Ramos (cell line): ENCODE measurements at regions not wholly inside any gene's neighbourhood (a gene's known extent, or its start where the extent isn't known, plus 50 kb on each side); places are given as distances from the start of the nearest gene placed in this dataset.

ENCODE experiments used
- in situ Hi-C: fragments of 300-500 bp; cut with MboI; formaldehyde crosslinking; loops from one replicate; pipeline ENCODE4 v1.14.3; 2022; ENCODE audit warnings: low sequenced_read_pairs; ENCODE audit not compliant: unreplicated experiment

GRCh38 chr16:22674832-22675191, 139.2 kb upstream of the HS3ST2 start:
- in situ Hi-C loops = no loop called here

- in situ Hi-C loops = no loop called here
Measured at GRCh38 chr16:22675745-22676540, 138.0 kb upstream of the HS3ST2 start.

GRCh38 chr16:22677024-22677830, 136.7 kb upstream of the HS3ST2 start:
- in situ Hi-C loops = no loop called here

DNA sequence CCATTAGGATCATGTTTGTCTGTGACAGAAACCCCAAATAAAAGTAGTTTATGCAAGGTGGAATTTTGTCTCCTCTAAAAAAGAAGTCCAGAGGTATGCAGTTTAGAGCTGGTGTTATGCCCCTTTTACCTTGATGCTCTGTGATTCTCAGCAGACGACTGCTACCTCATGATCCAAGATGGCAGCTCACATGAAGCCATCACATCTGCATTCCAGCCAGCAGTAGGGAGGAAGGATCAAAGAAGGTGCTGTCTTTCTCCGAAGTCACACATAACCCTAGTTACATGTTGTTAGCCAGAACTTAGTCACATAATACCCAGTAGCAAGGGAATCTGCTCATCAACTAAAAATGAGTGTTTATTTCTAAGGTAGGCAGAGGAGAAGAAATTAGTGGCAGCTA, 135.7 kb upstream of the HS3ST2 start:
- in situ Hi-C loops = no loop called here

DNA sequence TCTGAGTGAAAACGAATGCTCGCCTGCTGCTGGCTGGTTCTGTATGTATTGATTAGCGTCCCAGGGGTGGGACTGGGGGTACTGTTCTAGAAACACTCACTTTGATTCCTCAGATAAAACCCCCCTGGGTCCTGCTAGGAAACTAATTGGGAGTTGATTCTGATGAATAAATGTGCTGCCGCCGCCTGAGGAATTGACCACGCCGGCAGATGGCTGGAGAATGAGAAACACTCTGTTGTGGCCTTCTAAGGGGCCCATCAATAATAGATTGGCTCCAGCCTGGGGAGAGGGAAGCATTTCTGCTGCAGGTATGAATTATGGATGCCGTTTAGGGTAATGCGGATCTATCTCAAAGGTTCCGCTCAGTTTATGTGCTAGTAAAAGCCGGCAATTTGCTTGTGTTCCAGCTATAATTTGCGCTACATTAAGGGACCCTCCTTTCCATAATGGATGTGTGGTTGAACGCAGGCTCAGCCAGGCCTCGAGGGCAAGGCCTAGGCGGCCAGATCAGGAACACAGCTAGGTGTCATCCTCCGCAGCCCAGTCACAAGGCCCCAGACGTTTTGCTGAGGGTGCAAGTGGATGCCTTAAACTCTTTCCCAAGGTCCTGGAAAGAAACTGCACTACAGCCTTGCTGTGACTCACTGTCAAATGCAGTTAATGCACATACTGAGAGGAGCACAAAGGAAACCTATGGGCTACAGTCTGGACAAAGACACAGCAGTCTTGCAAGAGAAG, 132.2 kb upstream of the HS3ST2 start:
- in situ Hi-C loops = no loop called here

GRCh38 chr16:22683258-22683657, 130.7 kb upstream of the HS3ST2 start:
- in situ Hi-C loops = no loop called here

GRCh38 chr16:22683730-22684573, 130.0 kb upstream of the HS3ST2 start:
- in situ Hi-C loops = no loop called here

GRCh38 chr16:22684574-22685458, 129.1 kb upstream of the HS3ST2 start:
- in situ Hi-C loops = no loop called here

DNA sequence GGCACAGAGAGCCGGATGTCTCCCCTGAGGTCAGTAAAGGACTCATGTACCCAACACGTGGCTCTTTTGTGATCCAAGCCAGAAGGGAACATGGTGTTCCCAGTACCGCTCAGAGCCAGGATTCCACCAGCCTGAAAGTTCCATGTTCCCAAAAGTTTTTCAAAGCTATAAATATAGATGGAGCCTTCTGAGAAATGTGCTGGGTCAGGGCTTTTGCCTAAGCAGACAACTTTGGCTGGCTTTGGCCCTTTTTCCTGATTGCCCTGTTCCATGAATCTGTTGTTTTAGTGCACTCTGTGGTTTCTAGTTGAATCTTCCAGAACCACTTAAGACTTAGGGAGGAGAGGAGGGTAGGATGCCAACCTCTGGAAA, 128.5 kb upstream of the HS3ST2 start:
- in situ Hi-C loops = no loop called here

- in situ Hi-C loops = no loop called here
Measured at GRCh38 chr16:22687031-22687530, 126.9 kb upstream of the HS3ST2 start.

GRCh38 chr16:22688463-22688862, 125.5 kb upstream of the HS3ST2 start:
- in situ Hi-C loops = no loop called here

- in situ Hi-C loops = no loop called here
Measured at GRCh38 chr16:22688930-22689329, 125.0 kb upstream of the HS3ST2 start.

DNA sequence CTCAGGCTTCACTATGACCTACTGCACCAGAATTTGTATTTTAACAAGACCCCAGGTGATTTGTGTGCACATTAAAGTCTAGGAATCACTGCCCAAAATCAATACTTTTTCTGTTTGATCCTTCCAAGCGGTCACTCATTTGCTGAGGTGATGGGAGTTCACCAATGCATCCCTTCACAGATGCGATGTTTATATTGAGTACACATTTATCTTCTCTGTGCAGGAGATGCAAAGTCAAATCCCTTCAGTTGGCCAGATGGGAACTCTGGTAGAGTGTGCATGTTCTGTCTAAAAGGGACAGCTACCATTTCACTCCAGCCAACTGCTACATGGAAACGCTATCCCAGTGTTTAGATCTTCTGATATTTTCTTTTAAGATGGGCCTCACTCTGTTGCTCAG, 122.6 kb upstream of the HS3ST2 start:
- in situ Hi-C loops = loop anchor here (10.0 kb wide), 1 partner anchor 1357 kb away; no protein-coding TSS in a partner anchor

DNA sequence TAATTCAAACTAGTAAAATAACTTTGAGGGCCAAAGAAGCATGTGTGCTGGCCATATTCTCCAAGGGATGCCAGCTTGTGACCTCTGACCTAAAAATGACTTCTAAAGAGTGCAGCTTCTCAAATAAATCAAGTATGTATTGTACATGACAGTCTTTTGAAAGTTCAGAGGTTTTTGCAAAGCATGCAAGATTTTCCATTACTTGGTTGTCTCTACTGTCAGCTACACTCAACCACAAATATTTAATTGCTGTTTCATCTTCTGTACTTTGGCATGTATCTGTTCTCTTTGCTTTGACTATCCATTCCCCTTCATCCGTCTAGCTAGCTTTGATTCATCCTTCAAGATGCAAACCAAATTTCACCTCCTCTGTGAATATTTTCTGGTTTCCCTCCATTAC, 121.9 kb upstream of the HS3ST2 start:
- in situ Hi-C loops = loop anchor here (10.0 kb wide), 1 partner anchor 1357 kb away; no protein-coding TSS in a partner anchor

DNA sequence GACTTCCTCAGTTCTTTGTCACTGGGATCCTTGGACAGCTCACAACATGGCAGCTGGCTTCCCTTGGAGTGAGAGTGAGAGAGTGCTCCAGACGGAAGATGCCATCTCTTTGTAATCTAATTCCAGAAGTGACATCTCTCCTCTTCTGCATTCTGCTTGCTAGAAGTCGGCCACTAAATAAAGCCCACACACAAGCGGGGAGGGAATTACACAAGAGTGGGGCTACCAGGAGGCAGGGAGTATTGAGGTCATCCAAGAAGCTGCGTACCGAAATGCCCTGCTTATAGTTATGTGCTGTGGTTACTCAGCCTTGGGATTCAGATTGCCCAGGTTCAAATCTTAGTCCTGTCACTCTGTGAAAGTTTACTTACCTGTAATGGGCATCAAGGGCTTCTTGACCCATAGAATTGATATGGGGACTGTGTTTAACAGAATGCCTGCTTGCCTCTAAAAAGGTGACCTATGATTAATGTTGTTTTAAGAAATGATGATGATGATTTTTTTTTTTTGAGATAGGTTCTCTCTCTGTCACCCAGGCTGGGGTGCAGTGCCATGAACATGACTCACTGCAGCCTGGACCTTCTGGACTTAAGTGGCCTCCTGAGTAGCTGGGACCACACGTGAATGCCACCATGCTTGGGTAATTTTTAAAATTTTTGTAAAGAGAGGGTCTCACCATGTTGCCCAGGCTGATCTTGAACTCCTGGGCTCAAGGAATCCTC, 120.9 kb upstream of the HS3ST2 start:
- in situ Hi-C loops = loop anchor here (10.0 kb wide), 1 partner anchor 1358 kb away; no protein-coding TSS in a partner anchor

- in situ Hi-C loops = loop anchor here (10.0 kb wide), 1 partner anchor 1359 kb away; no protein-coding TSS in a partner anchor
Measured at GRCh38 chr16:22693638-22694340, 120.2 kb upstream of the HS3ST2 start.

DNA sequence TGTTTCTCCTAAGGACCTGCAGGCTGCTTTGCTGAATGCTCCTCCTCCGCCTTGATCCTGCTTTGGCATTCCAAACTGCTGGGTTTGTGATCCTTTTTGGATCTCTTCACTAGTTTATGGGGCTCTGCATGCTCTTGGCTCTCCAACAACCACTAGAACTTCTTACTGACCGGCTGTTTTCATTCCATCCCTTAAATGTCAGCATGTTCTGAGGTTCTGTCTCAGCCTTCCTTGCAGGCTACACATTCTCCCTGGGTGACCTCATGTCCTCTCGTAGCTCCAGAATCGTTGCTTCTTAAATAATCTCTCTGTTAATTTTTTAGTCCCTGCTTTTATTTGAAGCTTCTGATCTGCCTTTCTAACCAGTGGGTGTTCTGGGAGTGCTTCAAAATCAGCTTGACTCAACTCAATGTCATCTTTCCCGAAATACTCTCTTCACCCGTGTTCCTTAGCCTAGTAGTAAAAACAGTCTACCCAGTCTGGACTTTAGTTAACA, 119.0 kb upstream of the HS3ST2 start:
- in situ Hi-C loops = loop anchor here (5.0 to 10.0 kb wide), 2 partner anchors 1113 to 1360 kb away; no protein-coding TSS in a partner anchor
